ENCODE measurements at regions not wholly inside any gene's neighbourhood (a gene's known extent, or its start where the extent isn't known, plus 50 kb on each side); places are given as distances from the start of the nearest gene placed in this dataset.

DNA sequence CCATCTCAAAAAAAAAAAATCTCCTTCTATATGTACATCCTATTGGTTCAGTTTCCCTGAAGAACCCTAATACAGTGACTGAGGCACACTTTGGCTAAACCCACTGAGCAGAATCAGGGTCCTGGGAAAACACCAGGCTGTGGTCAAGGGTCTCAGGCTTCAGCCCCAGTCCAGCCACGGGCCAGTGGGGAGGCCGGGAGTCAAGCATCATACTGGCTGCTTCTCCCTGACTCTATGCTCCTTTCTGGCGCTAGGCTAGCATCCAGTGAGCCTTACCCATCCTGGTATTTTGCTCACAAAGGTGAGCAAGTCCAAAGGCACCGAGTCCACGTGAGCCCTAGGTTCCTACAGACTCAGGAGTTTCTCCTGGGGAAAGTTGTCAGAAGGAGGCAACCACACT, 752.5 kb downstream of the BRD1 start:
- TF ChIP-seq YY1 (tag by site-specific recombination; IDR thresholded peaks at IDR 0.05): no peak
- TF ChIP-seq, protein P1, sequence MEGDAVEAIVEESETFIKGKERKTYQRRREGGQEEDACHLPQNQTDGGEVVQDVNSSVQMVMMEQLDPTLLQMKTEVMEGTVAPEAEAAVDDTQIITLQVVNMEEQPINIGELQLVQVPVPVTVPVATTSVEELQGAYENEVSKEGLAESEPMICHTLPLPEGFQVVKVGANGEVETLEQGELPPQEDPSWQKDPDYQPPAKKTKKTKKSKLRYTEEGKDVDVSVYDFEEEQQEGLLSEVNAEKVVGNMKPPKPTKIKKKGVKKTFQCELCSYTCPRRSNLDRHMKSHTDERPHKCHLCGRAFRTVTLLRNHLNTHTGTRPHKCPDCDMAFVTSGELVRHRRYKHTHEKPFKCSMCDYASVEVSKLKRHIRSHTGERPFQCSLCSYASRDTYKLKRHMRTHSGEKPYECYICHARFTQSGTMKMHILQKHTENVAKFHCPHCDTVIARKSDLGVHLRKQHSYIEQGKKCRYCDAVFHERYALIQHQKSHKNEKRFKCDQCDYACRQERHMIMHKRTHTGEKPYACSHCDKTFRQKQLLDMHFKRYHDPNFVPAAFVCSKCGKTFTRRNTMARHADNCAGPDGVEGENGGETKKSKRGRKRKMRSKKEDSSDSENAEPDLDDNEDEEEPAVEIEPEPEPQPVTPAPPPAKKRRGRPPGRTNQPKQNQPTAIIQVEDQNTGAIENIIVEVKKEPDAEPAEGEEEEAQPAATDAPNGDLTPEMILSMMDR (tag by site-specific recombination; IDR thresholded peaks at IDR 0.05): no peak
- TF ChIP-seq, protein P2, sequence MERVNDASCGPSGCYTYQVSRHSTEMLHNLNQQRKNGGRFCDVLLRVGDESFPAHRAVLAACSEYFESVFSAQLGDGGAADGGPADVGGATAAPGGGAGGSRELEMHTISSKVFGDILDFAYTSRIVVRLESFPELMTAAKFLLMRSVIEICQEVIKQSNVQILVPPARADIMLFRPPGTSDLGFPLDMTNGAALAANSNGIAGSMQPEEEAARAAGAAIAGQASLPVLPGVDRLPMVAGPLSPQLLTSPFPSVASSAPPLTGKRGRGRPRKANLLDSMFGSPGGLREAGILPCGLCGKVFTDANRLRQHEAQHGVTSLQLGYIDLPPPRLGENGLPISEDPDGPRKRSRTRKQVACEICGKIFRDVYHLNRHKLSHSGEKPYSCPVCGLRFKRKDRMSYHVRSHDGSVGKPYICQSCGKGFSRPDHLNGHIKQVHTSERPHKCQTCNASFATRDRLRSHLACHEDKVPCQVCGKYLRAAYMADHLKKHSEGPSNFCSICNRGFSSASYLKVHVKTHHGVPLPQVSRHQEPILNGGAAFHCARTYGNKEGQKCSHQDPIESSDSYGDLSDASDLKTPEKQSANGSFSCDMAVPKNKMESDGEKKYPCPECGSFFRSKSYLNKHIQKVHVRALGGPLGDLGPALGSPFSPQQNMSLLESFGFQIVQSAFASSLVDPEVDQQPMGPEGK (tag by site-specific recombination; IDR thresholded peaks at IDR 0.05): no peak
